Keratinocyte (primary cell): ENCODE measurements at regions not wholly inside any gene's neighbourhood (a gene's known extent, or its start where the extent isn't known, plus 50 kb on each side); places are given as distances from the start of the nearest gene placed in this dataset.

ENCODE experiments used
- DNase-seq: peaks from one replicate; pipeline ENCODE4 v3.0.0-alpha.2; 2011; ENCODE audit warnings: low read depth, missing footprints, low spot score
- FAIRE-seq: peaks from 2 replicates; lab custom pipeline; 2011; peaks lifted over from hg19 to GRCh38; lab: Jason Lieb, UNC
- H2AFZ ChIP-seq: 2 replicates; pipeline ENCODE4 v1.6.0; 2012; ENCODE audit warnings: low read length, control low read depth, inconsistent platforms; ENCODE audit not compliant: control insufficient read depth
- H3K27ac ChIP-seq: 2 replicates; pipeline ENCODE4 v1.5.1; 2011; ENCODE audit warnings: low read length; ENCODE audit not compliant: control insufficient read depth, insufficient read depth
- H3K27me3 ChIP-seq: 3 replicates; pipeline ENCODE4 v1.6.0; 2011; ENCODE audit warnings: low read length; ENCODE audit not compliant: control insufficient read depth, insufficient read depth; ENCODE audit errors: extremely low read depth
- H3K36me3 ChIP-seq, 2 experiments: 2 replicates in 1 of 2; 3 replicates in 1 of 2; pipeline ENCODE4 v1.5.1; 2011; ENCODE audit warnings: low read length in 2 of 2, mild to moderate bottlenecking in 1 of 2; ENCODE audit not compliant: control insufficient read depth in 2 of 2, insufficient read depth in 2 of 2; ENCODE audit errors: extremely low read depth in 1 of 2
- H3K4me1 ChIP-seq: 3 replicates; pipeline ENCODE4 v1.5.1; 2011; ENCODE audit warnings: low read length; ENCODE audit not compliant: control insufficient read depth, insufficient read depth; ENCODE audit errors: extremely low read depth
- H3K4me2 ChIP-seq: 3 replicates; pipeline ENCODE4 v1.6.0; 2011; ENCODE audit warnings: low read depth, low read length; ENCODE audit not compliant: control insufficient read depth, insufficient read depth; ENCODE audit errors: extremely low read depth
- H3K4me3 ChIP-seq, 3 experiments: fragments of 200-600 bp in 1 of 3; sonication (generic) in 1 of 3; 2 replicates in 2 of 3; 3 replicates in 1 of 3; pipeline ENCODE4 v1.5.1; 2011 to 2016; ENCODE audit warnings: low read length in 3 of 3, mild to moderate bottlenecking in 3 of 3, control low read depth in 2 of 3, inconsistent platforms in 1 of 3, low read depth in 1 of 3, mixed read lengths in 1 of 3, mixed run types in 1 of 3, moderate library complexity in 1 of 3; ENCODE audit not compliant: control insufficient read depth in 2 of 3, insufficient read depth in 2 of 3; ENCODE audit errors: extremely low read depth in 1 of 3
- H3K79me2 ChIP-seq: 2 replicates; pipeline ENCODE4 v1.6.0; 2012; ENCODE audit warnings: low read length; ENCODE audit not compliant: control insufficient read depth, insufficient read depth
- H3K9ac ChIP-seq: 3 replicates; pipeline ENCODE4 v1.6.0; 2011; ENCODE audit warnings: low read length; ENCODE audit not compliant: control insufficient read depth, insufficient read depth; ENCODE audit errors: extremely low read depth
- H3K9me1 ChIP-seq: 3 replicates; pipeline ENCODE4 v1.6.0; 2011; ENCODE audit warnings: low read length; ENCODE audit not compliant: control insufficient read depth, insufficient read depth; ENCODE audit errors: extremely low read depth
- H3K9me3 ChIP-seq: 2 replicates; pipeline ENCODE4 v1.5.1; 2012; ENCODE audit warnings: low read depth, low read length; ENCODE audit not compliant: control insufficient read depth
- H4K20me1 ChIP-seq: 3 replicates; pipeline ENCODE4 v1.6.0; 2011; ENCODE audit warnings: low read length; ENCODE audit not compliant: control insufficient read depth, insufficient read depth; ENCODE audit errors: extremely low read depth
- CTCF ChIP-seq, 3 experiments: IDR thresholded peaks in 1 of 3; conservative IDR thresholded peaks in 1 of 3; optimal IDR thresholded peaks in 1 of 3; 2 replicates in 2 of 3; 3 replicates in 1 of 3; pipeline versions ENCODE3 to v1.5.1; 2011; ENCODE audit warnings: low read length in 3 of 3, mild to moderate bottlenecking in 3 of 3, moderate library complexity in 2 of 3, control low read depth in 1 of 3, inconsistent platforms in 1 of 3; ENCODE audit not compliant: insufficient read depth in 2 of 3; ENCODE audit errors: extremely low read depth in 1 of 3
- EZH2 ChIP-seq: IDR thresholded peaks from one replicate; pipeline ENCODE4 v1.6.1; 2012; ENCODE audit warnings: inconsistent platforms, mild to moderate bottlenecking, low read length, moderate library complexity
- dilution Hi-C: fragments of 300-500 bp; cut with MboI; formaldehyde crosslinking; loops from one replicate; pipeline ENCODE4 v1.7.0; 2020; ENCODE audit warnings: low sequenced_read_pairs; ENCODE audit not compliant: extremely low pct_ligation_motif_present

- Histone ChIP-seq H3K9me1 (no peaks in the 10 kb centered on the region), H3K27me3 (no peaks in the 10 kb centered on the region), H3K9ac (no peak overlapping the region), H3K4me1 (no peaks in the 10 kb centered on the region), H4K20me1 (no peaks in the 10 kb centered on the region), H3K27ac (no peak overlapping the region), H3K79me2 (no peaks in the 10 kb centered on the region), H3K36me3 (no peaks in the 10 kb centered on the region), H2AFZ (no peak overlapping the region), H3K4me3 (no peak overlapping the region), H3K4me2 (no peak overlapping the region), H3K9me3 (no peaks in the 10 kb centered on the region)
- FAIRE-seq (no peak), DNase-seq (no peak)
- TF ChIP-seq EZH2 (no peak), CTCF (optimal IDR thresholded peaks at IDR 0.05 in 1 of 3, IDR thresholded peaks at IDR 0.05 in 1 of 3, conservative IDR thresholded peaks at IDR 0.05 in 1 of 3; ENCODE audit: extremely low read depth in 1 of 3, insufficient read depth in 2 of 3, low read length in 3 of 3) (no peak)
- dilution Hi-C loops: no loop called here
Observed at GRCh38 chr5:152058267-152058666, 133.6 kb upstream of the GLRA1 start.

- dilution Hi-C loops: no loop called here
- H2AFZ ChIP-seq: no peak overlapping the region
- no peak for TF ChIP-seq CTCF (optimal IDR thresholded peaks at IDR 0.05 in 1 of 3, IDR thresholded peaks at IDR 0.05 in 1 of 3, conservative IDR thresholded peaks at IDR 0.05 in 1 of 3; ENCODE audit: extremely low read depth in 1 of 3, insufficient read depth in 2 of 3, low read length in 3 of 3)
Observed at GRCh38 chr5:152056931-152057330, 132.3 kb upstream of the GLRA1 start.

More at GRCh38 chr5:152056931-152057330, 132.3 kb upstream of the GLRA1 start:
- Histone ChIP-seq H3K36me3 (no peaks in the 10 kb centered on the region), H3K4me1 (no peaks in the 10 kb centered on the region), H3K27me3 (no peaks in the 10 kb centered on the region), H3K4me3 (no peak overlapping the region), H3K79me2 (no peaks in the 10 kb centered on the region), H3K9me3 (no peaks in the 10 kb centered on the region), H3K9me1 (no peaks in the 10 kb centered on the region), H3K4me2 (no peak overlapping the region), H4K20me1 (no peaks in the 10 kb centered on the region), H3K9ac (no peak overlapping the region), H3K27ac (no peak overlapping the region)
- no peak for DNase-seq
- no peak for FAIRE-seq
